H9 (cell line): ENCODE measurements at regions not wholly inside any gene's neighbourhood (a gene's known extent, or its start where the extent isn't known, plus 50 kb on each side); places are given as distances from the start of the nearest gene placed in this dataset.

Experiments
- DNase-seq: peaks from one replicate; pipeline ENCODE4 v3.0.0-alpha.2; 2017
- H2AFZ ChIP-seq: one replicate; pipeline ENCODE4 v1.6.1; 2013; ENCODE audit warnings: mild to moderate bottlenecking, low read length, control low read depth, moderate library complexity
- H2AK5ac ChIP-seq: 2 replicates; pipeline ENCODE4 v1.6.1; 2013; ENCODE audit warnings: low read length, control low read depth, mixed read lengths; ENCODE audit not compliant: insufficient read length
- H2BK120ac ChIP-seq: one replicate; pipeline ENCODE4 v1.6.1; 2013; ENCODE audit warnings: low read depth, mild to moderate bottlenecking, low read length, control low read depth, inconsistent platforms; ENCODE audit not compliant: poor library complexity, severe bottlenecking
- H2BK12ac ChIP-seq: 2 replicates; pipeline ENCODE4 v1.6.1; 2013; ENCODE audit warnings: low read length, control low read depth, mixed read lengths, low read depth; ENCODE audit not compliant: insufficient read length
- H2BK15ac ChIP-seq: 2 replicates; pipeline ENCODE4 v1.6.1; 2013; ENCODE audit warnings: low read depth, low read length, control low read depth
- H2BK20ac ChIP-seq: one replicate; pipeline ENCODE4 v1.6.1; 2013; ENCODE audit warnings: low read depth, mild to moderate bottlenecking, low read length, control low read depth, inconsistent platforms; ENCODE audit not compliant: poor library complexity, severe bottlenecking
- H2BK5ac ChIP-seq: 2 replicates; pipeline ENCODE4 v1.6.1; 2013; ENCODE audit warnings: low read length, control low read depth, mixed read lengths; ENCODE audit not compliant: insufficient read length
- H3K14ac ChIP-seq: 2 replicates; pipeline ENCODE4 v1.6.1; 2013; ENCODE audit warnings: low read length, control low read depth; ENCODE audit not compliant: insufficient read depth
- H3K18ac ChIP-seq: 2 replicates; pipeline ENCODE4 v1.6.1; 2013; ENCODE audit warnings: low read depth, mild to moderate bottlenecking, mixed read lengths, low read length, control low read depth; ENCODE audit not compliant: insufficient read length
- H3K23ac ChIP-seq: 2 replicates; pipeline ENCODE4 v1.6.1; 2013; ENCODE audit warnings: low read length, control low read depth, mixed read lengths, low read depth; ENCODE audit not compliant: insufficient read length
- H3K23me2 ChIP-seq: 2 replicates; pipeline ENCODE4 v1.6.1; 2013; ENCODE audit warnings: low read depth, mild to moderate bottlenecking, mixed read lengths, low read length, control low read depth; ENCODE audit not compliant: insufficient read length, poor library complexity, severe bottlenecking
- H3K27ac ChIP-seq: 2 replicates; pipeline ENCODE4 v1.5.1; 2013; ENCODE audit warnings: low read length, control low read depth, mixed read lengths, low read depth; ENCODE audit not compliant: insufficient read length
- H3K27me3 ChIP-seq: 2 replicates; pipeline ENCODE4 v1.6.1; 2013; ENCODE audit warnings: low read length, control low read depth, inconsistent platforms; ENCODE audit not compliant: insufficient read depth
- H3K4ac ChIP-seq: 2 replicates; pipeline ENCODE4 v1.6.1; 2013; ENCODE audit warnings: low read depth, mild to moderate bottlenecking, control low read depth, inconsistent platforms, low read length, moderate library complexity
- H3K4me1 ChIP-seq: 2 replicates; pipeline ENCODE4 v1.6.1; 2013; ENCODE audit warnings: low read length, control low read depth, inconsistent platforms; ENCODE audit not compliant: insufficient read depth
- H3K4me2 ChIP-seq: 2 replicates; pipeline ENCODE4 v1.6.1; 2013; ENCODE audit warnings: low read length, control low read depth, mixed read lengths; ENCODE audit not compliant: insufficient read length, insufficient read depth
- H3K56ac ChIP-seq: 2 replicates; pipeline ENCODE4 v1.6.1; 2013; ENCODE audit warnings: low read depth, mild to moderate bottlenecking, mixed read lengths, low read length, control low read depth; ENCODE audit not compliant: insufficient read length
- H3K79me1 ChIP-seq: 2 replicates; pipeline ENCODE4 v1.6.1; 2013; ENCODE audit warnings: low read depth, mild to moderate bottlenecking, moderate library complexity, low read length, control low read depth, inconsistent platforms; ENCODE audit not compliant: insufficient read depth, poor library complexity, severe bottlenecking
- H3K79me2 ChIP-seq: 2 replicates; pipeline ENCODE4 v1.6.1; 2013; ENCODE audit warnings: low read length, control low read depth, inconsistent platforms; ENCODE audit not compliant: insufficient read depth
- H3K9ac ChIP-seq: 2 replicates; pipeline ENCODE4 v1.6.1; 2013; ENCODE audit warnings: low read length, control low read depth, mixed read lengths; ENCODE audit not compliant: insufficient read length; ENCODE audit errors: extremely low read depth
- H3K9me3 ChIP-seq: one replicate; pipeline ENCODE4 v1.6.1; 2013; ENCODE audit warnings: low read depth, low read length, inconsistent platforms; ENCODE audit not compliant: control insufficient read depth
- H3T11ph ChIP-seq: one replicate; pipeline ENCODE4 v1.6.1; 2013; ENCODE audit warnings: mild to moderate bottlenecking, low read length, control low read depth, inconsistent platforms
- H4K20me1 ChIP-seq: one replicate; pipeline ENCODE4 v1.6.1; 2013; ENCODE audit not compliant: control insufficient read depth, insufficient read length, insufficient read depth
- H4K5ac ChIP-seq: 2 replicates; pipeline ENCODE4 v1.6.1; 2013; ENCODE audit warnings: low read depth, mild to moderate bottlenecking, mixed read lengths, low read length, control low read depth; ENCODE audit not compliant: insufficient read length
- H4K8ac ChIP-seq: replicated peaks from 2 replicates; pipeline ENCODE4 v1.6.1; 2013; ENCODE audit warnings: low read length, control low read depth, mixed read lengths, low read depth; ENCODE audit not compliant: insufficient read length
- H4K91ac ChIP-seq: 2 replicates; pipeline ENCODE4 v1.6.1; 2013; ENCODE audit warnings: low read depth, mild to moderate bottlenecking, moderate library complexity, mixed read lengths, low read length, control low read depth; ENCODE audit not compliant: insufficient read length
- H3K27ac Mint-ChIP-seq, 3 experiments: 2 replicates in 2 of 3; 3 replicates in 1 of 3; pipeline ENCODE4 v1.8.0; 2020 to 2021; ENCODE audit warnings: mixed read lengths in 3 of 3, mild to moderate bottlenecking in 1 of 3, moderate library complexity in 1 of 3
- H3K27me3 Mint-ChIP-seq: 2 replicates; pipeline ENCODE4 v1.8.0; 2021; ENCODE audit warnings: low read depth, mild to moderate bottlenecking, moderate library complexity, mixed read lengths
- H3K36me3 Mint-ChIP-seq, 3 experiments: 2 replicates in 2 of 3; 3 replicates in 1 of 3; pipeline ENCODE4 v1.8.0; 2020 to 2021; ENCODE audit warnings: low read depth in 3 of 3, mixed read lengths in 3 of 3; ENCODE audit not compliant: insufficient read depth in 1 of 3
- H3K4me1 Mint-ChIP-seq, 2 experiments: 2 replicates each; pipeline ENCODE4 v1.8.0; 2020; ENCODE audit warnings: mixed read lengths in 2 of 2
- H3K4me3 Mint-ChIP-seq, 2 experiments: 2 replicates in 1 of 2; 3 replicates in 1 of 2; pipeline ENCODE4 v1.8.0; 2020 to 2021; ENCODE audit warnings: mild to moderate bottlenecking in 2 of 2, mixed read lengths in 2 of 2, moderate library complexity in 1 of 2
- H3K9me3 Mint-ChIP-seq, 2 experiments: 2 replicates in 1 of 2; 3 replicates in 1 of 2; pipeline ENCODE4 v1.8.0; 2020; ENCODE audit warnings: mild to moderate bottlenecking in 2 of 2, mixed read lengths in 2 of 2, moderate library complexity in 1 of 2
- CTCF ChIP-seq: fragments of 200-600 bp; sonication (generic); conservative IDR thresholded peaks from 3 replicates; pipeline ENCODE4 v1.8.0; 2021; ENCODE audit warnings: antibody characterized with exemption, mild to moderate bottlenecking
- WGBS: extraction: QIAGEN DNeasy Blood & Tissue Kit; methylation state at CpG from one replicate; pipeline ENCODE4 v1.1.7; 2013; ENCODE audit warnings: missing lambda C conversion rate, low lambda C conversion rate, mixed read lengths; ENCODE audit not compliant: insufficient read length; ENCODE audit errors: extremely low coverage; 5-methylcytosine and 5-hydroxymethylcytosine counted together

DNA sequence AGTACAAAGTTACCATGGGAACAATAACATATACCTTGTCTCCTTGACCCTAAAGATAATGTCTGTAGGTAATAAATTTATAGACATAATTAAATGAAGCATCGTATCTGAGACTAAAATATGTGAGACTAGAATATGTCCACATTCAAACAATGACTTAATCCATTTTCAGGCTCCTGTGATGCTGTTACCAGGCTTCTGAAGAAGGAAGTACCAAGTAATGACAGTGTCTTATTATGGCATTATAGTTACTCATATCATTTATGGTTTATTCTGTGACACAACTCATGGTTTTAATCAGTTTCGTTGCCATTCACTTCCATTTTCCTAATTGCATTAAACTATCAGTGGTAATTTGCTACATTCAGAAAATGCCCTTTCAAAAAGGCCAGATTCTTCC lies 100.6 kb upstream of the GPM6B start:
- H3K14ac ChIP-seq: no peak overlapping the region
- no peak overlapping the region for H4K91ac ChIP-seq
- H2AK5ac ChIP-seq: no peak overlapping the region
- H2BK5ac ChIP-seq: no peak overlapping the region
- no peaks in the 10 kb centered on the region for H3K27me3 ChIP-seq
- peaks cover 26 to 46% of the 10 kb centered on the region in 2 experiments for H3K9me3 Mint-ChIP-seq
- H3K18ac ChIP-seq: no peak overlapping the region
- no CpG with 5 or more reads among the region's 2 CpGs for WGBS
- no peak overlapping the region for H3K4me2 ChIP-seq
- H4K8ac ChIP-seq: no peak overlapping the region
- no peaks in the 10 kb centered on the region for H3K27me3 Mint-ChIP-seq
- no peaks in the 10 kb centered on the region for H3K23me2 ChIP-seq
- no peak overlapping the region for H3K27ac Mint-ChIP-seq
- H3T11ph ChIP-seq: no peak overlapping the region
- peaks cover 10% of the 10 kb centered on the region for H3K9me3 ChIP-seq
- no peak overlapping the region for H2BK15ac ChIP-seq
- H3K4me1 ChIP-seq: no peaks in the 10 kb centered on the region
- TF ChIP-seq CTCF: no peak
- no peak overlapping the region for H3K27ac ChIP-seq
- DNase-seq: no peak
- peaks cover 0 to 7% of the 10 kb centered on the region in 2 experiments; a peak in 1 of 4 replicates for H3K4me1 Mint-ChIP-seq
- H3K9ac ChIP-seq: no peak overlapping the region
- H3K4ac ChIP-seq: no peak overlapping the region
- no peak overlapping the region for H2BK20ac ChIP-seq
- peaks cover 18% of the 10 kb centered on the region; the same call in 1 of the 2 replicates for H3K79me2 ChIP-seq
- no peak overlapping the region for H2AFZ ChIP-seq
- H4K5ac ChIP-seq: no peak overlapping the region
- H3K4me3 Mint-ChIP-seq: no peak overlapping the region
- H3K36me3 Mint-ChIP-seq: peaks cover 22 to 38% (median 24%) of the 10 kb centered on the region in 3 experiments
- no peak overlapping the region for H2BK120ac ChIP-seq
- H3K56ac ChIP-seq: no peak overlapping the region
- H3K23ac ChIP-seq: no peak overlapping the region
- no peak overlapping the region for H2BK12ac ChIP-seq
- no peaks in the 10 kb centered on the region for H4K20me1 ChIP-seq
- peaks cover 7% of the 10 kb centered on the region for H3K79me1 ChIP-seq
